ENCODE measurements at regions not wholly inside any gene's neighbourhood (a gene's known extent, or its start where the extent isn't known, plus 50 kb on each side); places are given as distances from the start of the nearest gene placed in this dataset.

DNA sequence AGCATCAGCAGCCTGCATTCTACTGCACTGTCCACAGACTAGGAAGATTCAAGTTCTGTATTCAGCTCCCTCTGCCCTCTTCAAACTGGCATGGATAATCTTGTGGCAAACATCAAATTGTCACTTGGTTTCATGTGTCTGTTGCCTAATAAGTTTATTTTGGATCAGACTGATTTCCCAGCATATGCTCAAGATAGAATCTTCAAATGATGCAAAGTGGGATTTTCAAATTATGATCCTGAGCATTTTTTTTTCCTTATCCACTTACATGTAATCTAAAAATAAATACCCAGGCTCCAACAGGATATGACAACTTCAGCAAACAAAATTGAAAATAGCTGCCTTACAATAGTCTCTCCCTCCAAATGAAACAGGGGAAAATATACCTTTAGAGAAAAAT, 160.9 kb upstream of the VRK2 start:
- H3K18ac ChIP-seq (ENCODE audit: low read length): no peak overlapping the region
- H2BK120ac ChIP-seq (ENCODE audit: insufficient read depth, low read length, poor library complexity): no peak overlapping the region
- no peaks in the 10 kb centered on the region for H3K79me1 ChIP-seq (ENCODE audit: low read length)
- no peak overlapping the region for H4K8ac ChIP-seq (ENCODE audit: low read depth, low read length)
- H3K27me3 ChIP-seq (ENCODE audit: insufficient read depth, low read length): no peaks in the 10 kb centered on the region
- H3K79me2 ChIP-seq (ENCODE audit: control insufficient read depth, insufficient read depth, low read length, poor library complexity): no peaks in the 10 kb centered on the region
- no peak overlapping the region for H3K4me2 ChIP-seq (ENCODE audit: low read length)
- no peak overlapping the region for H2AK5ac ChIP-seq (ENCODE audit: low read length)
- H3K4me1 ChIP-seq (ENCODE audit: control insufficient read depth in 1 of 2, insufficient read depth in 2 of 2, low read length in 2 of 2): peaks cover 0 to 3% of the 10 kb centered on the region in 2 experiments
- H4K12ac ChIP-seq (ENCODE audit: low read depth, low read length): no peak overlapping the region
- H2BK12ac ChIP-seq (ENCODE audit: low read length): no peak overlapping the region
- no peak overlapping the region for H2AFZ ChIP-seq (ENCODE audit: insufficient read depth, low read length, poor library complexity)
- DNase-seq: no peak
- H3K23ac ChIP-seq (ENCODE audit: low read length): no peak overlapping the region
- no peaks in the 10 kb centered on the region for H3K36me3 ChIP-seq (ENCODE audit: control insufficient read depth in 1 of 2, insufficient read depth in 2 of 2, low read length in 2 of 2)
- no peak overlapping the region for H3K14ac ChIP-seq (ENCODE audit: low read length)
- H3K9ac ChIP-seq (ENCODE audit: low read length): no peak overlapping the region
- no peak overlapping the region for H3K4ac ChIP-seq (ENCODE audit: low read depth, low read length)
- H3K4me3 ChIP-seq (ENCODE audit: low read depth, low read length): no peak overlapping the region
- no peak overlapping the region for H2BK5ac ChIP-seq (ENCODE audit: low read depth, low read length, poor library complexity)
- no peak overlapping the region for H4K91ac ChIP-seq (ENCODE audit: low read depth, low read length)
- H3K27ac ChIP-seq (ENCODE audit: low read depth, low read length): no peak overlapping the region
- no peaks in the 10 kb centered on the region for H3K9me3 ChIP-seq (ENCODE audit: insufficient read depth, low read depth, low read length)

GRCh38 chr2:57886161-57886786, 160.3 kb upstream of the VRK2 start:
- H3K4me3 ChIP-seq (ENCODE audit: low read depth, low read length): no peak overlapping the region
- H3K27me3 ChIP-seq (ENCODE audit: insufficient read depth, low read length): no peaks in the 10 kb centered on the region
- H3K9me3 ChIP-seq (ENCODE audit: insufficient read depth, low read depth, low read length): no peaks in the 10 kb centered on the region
- H2BK12ac ChIP-seq (ENCODE audit: low read length): peak overlapping the region; percentile 49
- no peak overlapping the region for H3K23ac ChIP-seq (ENCODE audit: low read length)
- peaks cover 0 to 3% of the 10 kb centered on the region in 2 experiments for H3K4me1 ChIP-seq (ENCODE audit: control insufficient read depth in 1 of 2, insufficient read depth in 2 of 2, low read length in 2 of 2)
- H3K14ac ChIP-seq (ENCODE audit: low read length): no peak overlapping the region
- H3K4ac ChIP-seq (ENCODE audit: low read depth, low read length): no peak overlapping the region
- no peak overlapping the region for H3K4me2 ChIP-seq (ENCODE audit: low read length)
- H4K91ac ChIP-seq (ENCODE audit: low read depth, low read length): no peak overlapping the region
- no CpG with 5 or more reads among the region's 13 CpGs for WGBS (ENCODE audit: extremely low coverage, insufficient coverage, insufficient read length)
- no peak overlapping the region for H2BK5ac ChIP-seq (ENCODE audit: low read depth, low read length, poor library complexity)
- no peak overlapping the region for H3K18ac ChIP-seq (ENCODE audit: low read length)
- no peaks in the 10 kb centered on the region for H3K36me3 ChIP-seq (ENCODE audit: control insufficient read depth in 1 of 2, insufficient read depth in 2 of 2, low read length in 2 of 2)
- no peaks in the 10 kb centered on the region for H3K79me1 ChIP-seq (ENCODE audit: low read length)
- no peak overlapping the region for H3K27ac ChIP-seq (ENCODE audit: low read depth, low read length)
- DNase-seq: no peak
- no peak overlapping the region for H4K12ac ChIP-seq (ENCODE audit: low read depth, low read length)
- no peak overlapping the region for H2AFZ ChIP-seq (ENCODE audit: insufficient read depth, low read length, poor library complexity)
- no peak overlapping the region for H4K8ac ChIP-seq (ENCODE audit: low read depth, low read length)
- no peak overlapping the region for H2BK120ac ChIP-seq (ENCODE audit: insufficient read depth, low read length, poor library complexity)
- no peak overlapping the region for H3K9ac ChIP-seq (ENCODE audit: low read length)
- no peak overlapping the region for H2AK5ac ChIP-seq (ENCODE audit: low read length)
- H3K79me2 ChIP-seq (ENCODE audit: control insufficient read depth, insufficient read depth, low read length, poor library complexity): no peaks in the 10 kb centered on the region

DNA sequence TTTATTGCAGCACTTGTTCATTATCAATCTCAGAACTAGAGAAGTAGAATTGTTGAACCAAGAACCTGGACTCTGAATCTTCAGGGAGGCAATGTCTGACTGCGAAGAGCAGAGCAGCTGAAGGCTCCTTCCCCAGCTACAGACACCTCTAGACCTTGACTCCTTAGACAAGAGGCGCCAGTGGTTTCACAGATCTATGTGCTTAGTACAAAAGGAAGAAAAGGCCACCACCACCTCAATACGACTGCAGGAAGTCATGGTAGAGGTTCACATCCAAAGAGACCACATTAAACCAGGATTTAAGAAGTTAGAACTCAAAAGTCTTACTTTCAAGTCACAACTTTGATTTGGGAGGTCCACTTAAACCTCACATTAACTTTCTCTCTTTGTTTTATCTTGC, 158.1 kb upstream of the VRK2 start:
- no peak overlapping the region for H2BK12ac ChIP-seq (ENCODE audit: low read length)
- H3K79me1 ChIP-seq (ENCODE audit: low read length): no peaks in the 10 kb centered on the region
- H3K4ac ChIP-seq (ENCODE audit: low read depth, low read length): no peak overlapping the region
- H3K36me3 ChIP-seq (ENCODE audit: control insufficient read depth in 1 of 2, insufficient read depth in 2 of 2, low read length in 2 of 2): no peaks in the 10 kb centered on the region
- no peaks in the 10 kb centered on the region for H3K79me2 ChIP-seq (ENCODE audit: control insufficient read depth, insufficient read depth, low read length, poor library complexity)
- WGBS (ENCODE audit: extremely low coverage, insufficient coverage, insufficient read length): no CpG with 5 or more reads among the region's 3 CpGs
- no peak overlapping the region for H2AK5ac ChIP-seq (ENCODE audit: low read length)
- H3K9ac ChIP-seq (ENCODE audit: low read length): no peak overlapping the region
- H3K27ac ChIP-seq (ENCODE audit: low read depth, low read length): no peak overlapping the region
- H3K4me1 ChIP-seq (ENCODE audit: control insufficient read depth in 1 of 2, insufficient read depth in 2 of 2, low read length in 2 of 2): no peaks in the 10 kb centered on the region
- no peaks in the 10 kb centered on the region for H3K9me3 ChIP-seq (ENCODE audit: insufficient read depth, low read depth, low read length)
- H2BK120ac ChIP-seq (ENCODE audit: insufficient read depth, low read length, poor library complexity): no peak overlapping the region
- no peak overlapping the region for H4K12ac ChIP-seq (ENCODE audit: low read depth, low read length)
- H3K27me3 ChIP-seq (ENCODE audit: insufficient read depth, low read length): no peaks in the 10 kb centered on the region
- no peak overlapping the region for H3K4me3 ChIP-seq (ENCODE audit: low read depth, low read length)
- no peak overlapping the region for H3K18ac ChIP-seq (ENCODE audit: low read length)
- no peak overlapping the region for H3K14ac ChIP-seq (ENCODE audit: low read length)
- H3K23ac ChIP-seq (ENCODE audit: low read length): no peak overlapping the region
- H4K8ac ChIP-seq (ENCODE audit: low read depth, low read length): no peak overlapping the region
- DNase-seq: no peak
- H2AFZ ChIP-seq (ENCODE audit: insufficient read depth, low read length, poor library complexity): no peak overlapping the region
- H2BK5ac ChIP-seq (ENCODE audit: low read depth, low read length, poor library complexity): no peak overlapping the region
- H3K4me2 ChIP-seq (ENCODE audit: low read length): no peak overlapping the region
- H4K91ac ChIP-seq (ENCODE audit: low read depth, low read length): no peak overlapping the region

- H3K4me2 ChIP-seq (ENCODE audit: low read length): no peak overlapping the region
- H3K4me3 ChIP-seq (ENCODE audit: low read depth, low read length): no peak overlapping the region
- peak; percentile 53 to 76 for DNase-seq
Observed at GRCh38 chr2:57890464-57890863, 156.1 kb upstream of the VRK2 start.

More at GRCh38 chr2:57890464-57890863, 156.1 kb upstream of the VRK2 start:
- Histone ChIP-seq H2AFZ (ENCODE audit: insufficient read depth, low read length, poor library complexity) (no peak overlapping the region), H3K36me3 (ENCODE audit: control insufficient read depth in 1 of 2, insufficient read depth in 2 of 2, low read length in 2 of 2) (no peaks in the 10 kb centered on the region), H3K4me1 (ENCODE audit: control insufficient read depth in 1 of 2, insufficient read depth in 2 of 2, low read length in 2 of 2) (no peaks in the 10 kb centered on the region), H3K9ac (ENCODE audit: low read length) (no peak overlapping the region), H3K27me3 (ENCODE audit: insufficient read depth, low read length) (no peaks in the 10 kb centered on the region), H2BK120ac (ENCODE audit: insufficient read depth, low read length, poor library complexity) (no peak overlapping the region), H3K79me1 (ENCODE audit: low read length) (no peaks in the 10 kb centered on the region), H4K91ac (ENCODE audit: low read depth, low read length) (no peak overlapping the region), H2AK5ac (ENCODE audit: low read length) (no peak overlapping the region), H3K23ac (ENCODE audit: low read length) (no peak overlapping the region), H2BK12ac (ENCODE audit: low read length) (no peak overlapping the region), H3K79me2 (ENCODE audit: control insufficient read depth, insufficient read depth, low read length, poor library complexity) (no peaks in the 10 kb centered on the region), H3K9me3 (ENCODE audit: insufficient read depth, low read depth, low read length) (no peaks in the 10 kb centered on the region), H2BK5ac (ENCODE audit: low read depth, low read length, poor library complexity) (no peak overlapping the region), H3K14ac (ENCODE audit: low read length) (no peak overlapping the region), H4K8ac (ENCODE audit: low read depth, low read length) (no peak overlapping the region), H4K12ac (ENCODE audit: low read depth, low read length) (no peak overlapping the region), H3K4ac (ENCODE audit: low read depth, low read length) (no peak overlapping the region), H3K18ac (ENCODE audit: low read length) (no peak overlapping the region), H3K27ac (ENCODE audit: low read depth, low read length) (no peak overlapping the region)
